ENCODE measurements at regions not wholly inside any gene's neighbourhood (a gene's known extent, or its start where the extent isn't known, plus 50 kb on each side); places are given as distances from the start of the nearest gene placed in this dataset.

DNA sequence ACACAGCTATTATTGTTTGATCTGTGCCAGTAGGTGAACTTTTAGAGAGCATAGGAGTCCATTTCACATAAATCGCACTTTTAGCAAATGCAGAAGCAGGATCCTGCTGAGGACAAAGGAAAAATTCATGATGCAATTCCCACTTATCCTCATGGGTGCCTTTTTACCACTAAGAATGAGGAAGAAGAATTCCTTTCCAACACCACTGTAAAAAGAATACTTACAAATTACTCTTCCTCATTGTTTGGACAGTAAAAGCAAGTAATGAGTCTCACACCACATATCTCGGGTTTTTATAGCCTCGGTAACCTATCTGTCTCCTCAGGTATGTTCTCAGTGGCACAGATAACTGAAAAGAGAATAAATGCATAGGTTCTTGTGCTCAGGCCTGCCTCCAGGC is 238.5 kb downstream of the MTX2 start:
- no peak for TF ChIP-seq EZH2 (IDR thresholded peaks at IDR 0.05; ENCODE audit: low read length, unreplicated experiment)
- TF ChIP-seq, protein P1, sequence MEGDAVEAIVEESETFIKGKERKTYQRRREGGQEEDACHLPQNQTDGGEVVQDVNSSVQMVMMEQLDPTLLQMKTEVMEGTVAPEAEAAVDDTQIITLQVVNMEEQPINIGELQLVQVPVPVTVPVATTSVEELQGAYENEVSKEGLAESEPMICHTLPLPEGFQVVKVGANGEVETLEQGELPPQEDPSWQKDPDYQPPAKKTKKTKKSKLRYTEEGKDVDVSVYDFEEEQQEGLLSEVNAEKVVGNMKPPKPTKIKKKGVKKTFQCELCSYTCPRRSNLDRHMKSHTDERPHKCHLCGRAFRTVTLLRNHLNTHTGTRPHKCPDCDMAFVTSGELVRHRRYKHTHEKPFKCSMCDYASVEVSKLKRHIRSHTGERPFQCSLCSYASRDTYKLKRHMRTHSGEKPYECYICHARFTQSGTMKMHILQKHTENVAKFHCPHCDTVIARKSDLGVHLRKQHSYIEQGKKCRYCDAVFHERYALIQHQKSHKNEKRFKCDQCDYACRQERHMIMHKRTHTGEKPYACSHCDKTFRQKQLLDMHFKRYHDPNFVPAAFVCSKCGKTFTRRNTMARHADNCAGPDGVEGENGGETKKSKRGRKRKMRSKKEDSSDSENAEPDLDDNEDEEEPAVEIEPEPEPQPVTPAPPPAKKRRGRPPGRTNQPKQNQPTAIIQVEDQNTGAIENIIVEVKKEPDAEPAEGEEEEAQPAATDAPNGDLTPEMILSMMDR (conservative IDR thresholded peaks at IDR 0.05; ENCODE audit: low read depth, low read length) = no peak
